ENCODE measurements at regions not wholly inside any gene's neighbourhood (a gene's known extent, or its start where the extent isn't known, plus 50 kb on each side); places are given as distances from the start of the nearest gene placed in this dataset.

- Histone ChIP-seq H3K27ac (ENCODE audit: low read depth, low read length, poor library complexity, severe bottlenecking) (no peak overlapping the region), H3K9me3 (ENCODE audit: low read depth, low read length, poor library complexity, severe bottlenecking) (peaks cover 14% of the 10 kb centered on the region), H3K27me3 (replicated peaks; ENCODE audit: insufficient read depth, low read depth, low read length, poor library complexity) (no peaks in the 10 kb centered on the region), H3K4me3 (ENCODE audit: low read depth, low read length, poor library complexity, severe bottlenecking) (no peak overlapping the region), H3K4me1 (ENCODE audit: insufficient read depth, low read length, poor library complexity, severe bottlenecking) (no peaks in the 10 kb centered on the region), H3K36me3 (ENCODE audit: insufficient read depth, low read length, poor library complexity, severe bottlenecking) (no peaks in the 10 kb centered on the region)
- BruUV-seq (replicated peaks), result no TSS peak
- ChIA-PET CTCF (no interaction called here), POLR2A (ENCODE audit: low non-redundant PET) (no interaction called here)
- intact Hi-C loops (cut with micrococcal nuclease; ENCODE audit: unreplicated experiment), result no loop called here
- no peak for TF ChIP-seq CTCF (conservative IDR thresholded peaks at IDR 0.05; ENCODE audit: low read depth, low read length)
- TF ChIP-seq EZH2 (IDR thresholded peaks at IDR 0.05; ENCODE audit: borderline replicate concordance, low read depth, low read length, poor library complexity, severe bottlenecking), result no peak
- DNase-seq (ENCODE audit: low spot score), result no peak
Measured at GRCh38 chr3:20898962-20899361, 713.0 kb upstream of the SGO1 start.

DNA sequence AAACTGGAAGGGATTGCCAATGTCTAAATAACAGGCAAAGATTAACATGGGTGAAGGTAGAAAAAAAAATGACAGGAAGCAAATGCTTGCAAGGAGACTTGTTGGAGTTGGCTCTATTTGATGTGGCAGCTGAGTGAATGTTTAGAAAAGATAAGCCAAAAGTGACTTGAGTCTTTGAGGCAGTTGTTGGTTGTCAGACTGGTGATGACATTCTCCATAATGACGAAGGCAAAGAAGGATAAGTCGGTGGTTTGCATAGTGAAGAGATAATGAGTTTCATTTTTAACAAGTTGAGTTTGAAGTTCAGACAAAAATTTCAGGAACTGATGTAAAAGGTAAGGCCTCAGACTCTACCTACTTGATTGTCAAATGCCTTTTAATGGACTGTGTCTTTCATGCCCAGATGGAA lies 704.1 kb upstream of the SGO1 start:
- Histone ChIP-seq H3K9me3 (ENCODE audit: low read depth, low read length, poor library complexity, severe bottlenecking) (peaks cover 22% of the 10 kb centered on the region), H3K27ac (ENCODE audit: low read depth, low read length, poor library complexity, severe bottlenecking) (no peak overlapping the region), H3K27me3 (replicated peaks; ENCODE audit: insufficient read depth, low read depth, low read length, poor library complexity) (no peaks in the 10 kb centered on the region), H3K36me3 (ENCODE audit: insufficient read depth, low read length, poor library complexity, severe bottlenecking) (no peaks in the 10 kb centered on the region), H3K4me3 (ENCODE audit: low read depth, low read length, poor library complexity, severe bottlenecking) (no peak overlapping the region), H3K4me1 (ENCODE audit: insufficient read depth, low read length, poor library complexity, severe bottlenecking) (no peaks in the 10 kb centered on the region)
- intact Hi-C loops (cut with micrococcal nuclease; ENCODE audit: unreplicated experiment), result no loop called here
- no peak for TF ChIP-seq EZH2 (IDR thresholded peaks at IDR 0.05; ENCODE audit: borderline replicate concordance, low read depth, low read length, poor library complexity, severe bottlenecking)
- BruUV-seq (replicated peaks), result no TSS peak
- no peak for DNase-seq (ENCODE audit: low spot score)
- ChIA-PET CTCF (no interaction called here), POLR2A (ENCODE audit: low non-redundant PET) (no interaction called here)

DNA sequence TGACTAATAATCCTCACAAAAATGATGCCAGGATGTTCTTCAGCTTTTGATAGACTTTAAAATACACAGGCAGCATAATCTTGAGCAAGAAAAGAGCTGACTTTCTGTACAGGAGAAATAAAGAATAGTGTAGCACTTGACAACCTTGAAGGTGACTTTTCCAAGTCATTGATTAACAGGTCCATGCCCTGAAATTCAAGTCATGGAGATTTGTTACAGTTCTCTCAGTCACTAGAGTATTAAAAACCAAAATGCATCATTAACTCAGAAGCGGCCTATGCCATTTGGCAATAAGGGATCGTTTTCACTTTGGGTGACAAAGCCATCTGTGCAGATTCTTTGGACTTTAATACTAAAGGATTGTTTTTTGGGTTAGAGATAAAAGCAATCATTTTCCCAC lies 692.7 kb upstream of the SGO1 start:
- Histone ChIP-seq H3K4me3 (ENCODE audit: low read depth, low read length, poor library complexity, severe bottlenecking) (no peak overlapping the region), H3K36me3 (ENCODE audit: insufficient read depth, low read length, poor library complexity, severe bottlenecking) (no peaks in the 10 kb centered on the region), H3K9me3 (ENCODE audit: low read depth, low read length, poor library complexity, severe bottlenecking) (peaks cover 32% of the 10 kb centered on the region), H3K27me3 (replicated peaks; ENCODE audit: insufficient read depth, low read depth, low read length, poor library complexity) (no peaks in the 10 kb centered on the region), H3K27ac (ENCODE audit: low read depth, low read length, poor library complexity, severe bottlenecking) (no peak overlapping the region), H3K4me1 (ENCODE audit: insufficient read depth, low read length, poor library complexity, severe bottlenecking) (no peaks in the 10 kb centered on the region)
- no peak for DNase-seq (ENCODE audit: low spot score)
- ChIA-PET POLR2A (ENCODE audit: low non-redundant PET) (no interaction called here), CTCF (no interaction called here)
- TF ChIP-seq CTCF (conservative IDR thresholded peaks at IDR 0.05; ENCODE audit: low read depth, low read length) (no peak), EZH2 (IDR thresholded peaks at IDR 0.05; ENCODE audit: borderline replicate concordance, low read depth, low read length, poor library complexity, severe bottlenecking) (no peak)
- no TSS peak for BruUV-seq (replicated peaks)
- intact Hi-C loops (cut with micrococcal nuclease; ENCODE audit: unreplicated experiment), result no loop called here

DNA sequence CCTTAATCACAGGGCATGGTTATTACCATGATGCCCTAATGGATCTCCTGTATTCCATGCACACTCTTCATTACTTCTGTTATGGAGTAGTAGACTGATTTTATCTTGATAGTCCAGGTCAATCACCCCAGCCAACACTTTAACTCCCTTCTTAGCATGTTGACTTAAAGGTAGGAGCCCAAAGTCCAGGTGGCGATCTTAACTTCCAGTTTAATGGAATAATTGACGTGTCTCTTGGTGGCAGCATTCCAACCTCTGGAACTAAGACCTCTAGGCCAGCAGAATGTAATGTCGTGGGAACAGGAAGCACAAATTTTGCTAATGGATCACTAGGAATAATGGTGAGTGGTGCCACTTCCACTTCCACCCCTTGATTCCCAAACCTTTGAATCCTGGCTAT lies 687.2 kb upstream of the SGO1 start:
- H3K4me3 ChIP-seq (ENCODE audit: low read depth, low read length, poor library complexity, severe bottlenecking), result no peak overlapping the region
- ChIA-PET POLR2A (ENCODE audit: low non-redundant PET) (no interaction called here), CTCF (no interaction called here)
- no peak for DNase-seq (ENCODE audit: low spot score)
- intact Hi-C loops (cut with micrococcal nuclease; ENCODE audit: unreplicated experiment), result no loop called here
- H3K27ac ChIP-seq (ENCODE audit: low read depth, low read length, poor library complexity, severe bottlenecking), result no peak overlapping the region
- no peaks in the 10 kb centered on the region for H3K4me1 ChIP-seq (ENCODE audit: insufficient read depth, low read length, poor library complexity, severe bottlenecking)
- TF ChIP-seq CTCF (conservative IDR thresholded peaks at IDR 0.05; ENCODE audit: low read depth, low read length) (no peak), EZH2 (IDR thresholded peaks at IDR 0.05; ENCODE audit: borderline replicate concordance, low read depth, low read length, poor library complexity, severe bottlenecking) (no peak)
- no peaks in the 10 kb centered on the region for H3K36me3 ChIP-seq (ENCODE audit: insufficient read depth, low read length, poor library complexity, severe bottlenecking)
- H3K27me3 ChIP-seq (replicated peaks; ENCODE audit: insufficient read depth, low read depth, low read length, poor library complexity), result no peaks in the 10 kb centered on the region
- BruUV-seq (replicated peaks), result no TSS peak
- peaks cover 1% of the 10 kb centered on the region for H3K9me3 ChIP-seq (ENCODE audit: low read depth, low read length, poor library complexity, severe bottlenecking)

Data from A673 (cell line).